B cell (primary cell): ENCODE measurements at regions not wholly inside any gene's neighbourhood (a gene's known extent, or its start where the extent isn't known, plus 50 kb on each side); places are given as distances from the start of the nearest gene placed in this dataset.

Experiments
- EZH2 ChIP-seq: IDR thresholded peaks from 2 replicates; pipeline ENCODE4 v1.6.1; 2012; ENCODE audit warnings: borderline replicate concordance, low read depth, mild to moderate bottlenecking, moderate library complexity, low read length; ENCODE audit not compliant: insufficient read depth, poor library complexity, severe bottlenecking
- TF ChIP-seq, protein P1 (sequence below): fragments of 200-600 bp; IDR thresholded peaks from one replicate; pipeline ENCODE4 v1.8.0; 2022; ENCODE audit warnings: antibody characterized with exemption, mild to moderate bottlenecking

DNA sequence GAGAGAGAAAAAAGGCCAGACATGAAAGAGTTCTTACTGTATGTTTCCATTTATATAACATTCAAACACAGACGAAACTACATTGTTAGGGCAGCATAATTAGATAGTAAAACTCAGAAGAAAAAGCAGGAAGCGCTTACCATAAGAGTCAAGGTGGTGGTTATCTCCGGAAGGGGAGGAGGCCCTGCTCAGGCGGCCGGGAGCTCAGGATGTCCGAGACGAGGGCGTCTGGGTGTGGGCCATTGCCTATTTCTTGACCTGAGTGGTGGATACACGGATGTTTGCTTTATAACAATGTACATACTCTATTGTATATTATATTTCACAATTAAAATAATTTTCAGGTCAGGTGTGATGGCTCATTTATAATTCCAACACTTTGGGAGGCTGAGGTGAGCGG lies 80.9 kb upstream of the COL5A1 start:
- TF ChIP-seq, protein P1, sequence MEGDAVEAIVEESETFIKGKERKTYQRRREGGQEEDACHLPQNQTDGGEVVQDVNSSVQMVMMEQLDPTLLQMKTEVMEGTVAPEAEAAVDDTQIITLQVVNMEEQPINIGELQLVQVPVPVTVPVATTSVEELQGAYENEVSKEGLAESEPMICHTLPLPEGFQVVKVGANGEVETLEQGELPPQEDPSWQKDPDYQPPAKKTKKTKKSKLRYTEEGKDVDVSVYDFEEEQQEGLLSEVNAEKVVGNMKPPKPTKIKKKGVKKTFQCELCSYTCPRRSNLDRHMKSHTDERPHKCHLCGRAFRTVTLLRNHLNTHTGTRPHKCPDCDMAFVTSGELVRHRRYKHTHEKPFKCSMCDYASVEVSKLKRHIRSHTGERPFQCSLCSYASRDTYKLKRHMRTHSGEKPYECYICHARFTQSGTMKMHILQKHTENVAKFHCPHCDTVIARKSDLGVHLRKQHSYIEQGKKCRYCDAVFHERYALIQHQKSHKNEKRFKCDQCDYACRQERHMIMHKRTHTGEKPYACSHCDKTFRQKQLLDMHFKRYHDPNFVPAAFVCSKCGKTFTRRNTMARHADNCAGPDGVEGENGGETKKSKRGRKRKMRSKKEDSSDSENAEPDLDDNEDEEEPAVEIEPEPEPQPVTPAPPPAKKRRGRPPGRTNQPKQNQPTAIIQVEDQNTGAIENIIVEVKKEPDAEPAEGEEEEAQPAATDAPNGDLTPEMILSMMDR = no peak
- TF ChIP-seq EZH2 = no peak
